Progenitor cell of endocrine pancreas (in vitro differentiated cells): ENCODE measurements at regions not wholly inside any gene's neighbourhood (a gene's known extent, or its start where the extent isn't known, plus 50 kb on each side); places are given as distances from the start of the nearest gene placed in this dataset.

Experiments used
- DNase-seq: peaks from one replicate; pipeline ENCODE4 v3.0.0; 2021; ENCODE audit warnings: low spot score; ENCODE audit not compliant: unreplicated experiment
- H3K27ac Mint-ChIP-seq: 2 replicates; pipeline ENCODE4 v1.8.0; 2021; ENCODE audit warnings: mild to moderate bottlenecking, moderate library complexity, mixed read lengths
- H3K27me3 Mint-ChIP-seq: 2 replicates; pipeline ENCODE4 v1.8.0; 2021; ENCODE audit warnings: mixed read lengths
- H3K36me3 Mint-ChIP-seq: 2 replicates; pipeline ENCODE4 v1.8.0; 2022; ENCODE audit warnings: mixed read lengths; ENCODE audit not compliant: insufficient read depth
- H3K4me1 Mint-ChIP-seq: 2 replicates; pipeline ENCODE4 v1.8.0; 2021; ENCODE audit warnings: low read depth, mixed read lengths
- H3K4me3 Mint-ChIP-seq: 2 replicates; pipeline ENCODE4 v1.8.0; 2021; ENCODE audit warnings: low read depth, mild to moderate bottlenecking, moderate library complexity, mixed read lengths
- H3K9me3 Mint-ChIP-seq: 2 replicates; pipeline ENCODE4 v1.8.0; 2021; ENCODE audit warnings: low read depth, mixed read lengths
- TF ChIP-seq, protein P1 (sequence below): fragments of 200-600 bp; sonication (generic); IDR thresholded peaks from one replicate; pipeline ENCODE4 v1.5.0; 2021; ENCODE audit warnings: antibody characterized with exemption, mild to moderate bottlenecking; ENCODE audit not compliant: unreplicated experiment

- Mint-ChIP-seq H3K27ac (no peak overlapping the region), H3K4me1 (no peaks in the 10 kb centered on the region), H3K27me3 (no peaks in the 10 kb centered on the region), H3K9me3 (no peaks in the 10 kb centered on the region), H3K36me3 (no peaks in the 10 kb centered on the region), H3K4me3 (no peak overlapping the region)
- TF ChIP-seq, protein P1, sequence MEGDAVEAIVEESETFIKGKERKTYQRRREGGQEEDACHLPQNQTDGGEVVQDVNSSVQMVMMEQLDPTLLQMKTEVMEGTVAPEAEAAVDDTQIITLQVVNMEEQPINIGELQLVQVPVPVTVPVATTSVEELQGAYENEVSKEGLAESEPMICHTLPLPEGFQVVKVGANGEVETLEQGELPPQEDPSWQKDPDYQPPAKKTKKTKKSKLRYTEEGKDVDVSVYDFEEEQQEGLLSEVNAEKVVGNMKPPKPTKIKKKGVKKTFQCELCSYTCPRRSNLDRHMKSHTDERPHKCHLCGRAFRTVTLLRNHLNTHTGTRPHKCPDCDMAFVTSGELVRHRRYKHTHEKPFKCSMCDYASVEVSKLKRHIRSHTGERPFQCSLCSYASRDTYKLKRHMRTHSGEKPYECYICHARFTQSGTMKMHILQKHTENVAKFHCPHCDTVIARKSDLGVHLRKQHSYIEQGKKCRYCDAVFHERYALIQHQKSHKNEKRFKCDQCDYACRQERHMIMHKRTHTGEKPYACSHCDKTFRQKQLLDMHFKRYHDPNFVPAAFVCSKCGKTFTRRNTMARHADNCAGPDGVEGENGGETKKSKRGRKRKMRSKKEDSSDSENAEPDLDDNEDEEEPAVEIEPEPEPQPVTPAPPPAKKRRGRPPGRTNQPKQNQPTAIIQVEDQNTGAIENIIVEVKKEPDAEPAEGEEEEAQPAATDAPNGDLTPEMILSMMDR: no peak
- no peak for DNase-seq
Observed at GRCh38 chr5:27275345-27275744, 237.0 kb upstream of the CDH9 start.

DNA sequence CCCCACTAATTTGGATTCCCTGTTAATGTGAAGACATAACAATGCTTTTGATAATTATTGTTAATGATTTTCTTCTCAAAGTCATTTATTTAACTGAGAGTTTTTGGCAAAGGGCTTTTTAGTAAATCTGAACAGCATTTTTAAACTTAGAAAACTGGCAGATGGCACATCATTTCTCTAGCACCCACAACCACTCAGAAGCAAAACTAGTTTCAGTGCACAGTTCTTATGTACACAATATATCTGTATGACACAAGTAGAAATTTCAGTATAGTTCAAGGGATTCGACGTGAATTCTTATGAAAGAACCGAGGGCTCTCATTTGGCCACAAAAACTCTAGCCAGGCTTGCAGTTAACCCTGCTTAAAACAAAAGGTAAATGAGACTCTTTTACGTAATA, 231.4 kb upstream of the CDH9 start:
- H3K27ac Mint-ChIP-seq: no peak overlapping the region
- TF ChIP-seq, protein P1: no peak
- no peaks in the 10 kb centered on the region for H3K9me3 Mint-ChIP-seq
- no peaks in the 10 kb centered on the region for H3K36me3 Mint-ChIP-seq
- DNase-seq: no peak
- no peak overlapping the region for H3K4me3 Mint-ChIP-seq
- no peaks in the 10 kb centered on the region for H3K4me1 Mint-ChIP-seq
- H3K27me3 Mint-ChIP-seq: no peaks in the 10 kb centered on the region

- TF ChIP-seq, protein P1: no peak
- H3K9me3 Mint-ChIP-seq: peaks cover 15% of the 10 kb centered on the region
- H3K4me1 Mint-ChIP-seq: no peaks in the 10 kb centered on the region
- no peak for DNase-seq
- H3K4me3 Mint-ChIP-seq: no peak overlapping the region
- H3K27ac Mint-ChIP-seq: no peak overlapping the region
- no peaks in the 10 kb centered on the region for H3K27me3 Mint-ChIP-seq
- no peaks in the 10 kb centered on the region for H3K36me3 Mint-ChIP-seq
Observed at GRCh38 chr5:27267209-27267824, 228.9 kb upstream of the CDH9 start.

DNA sequence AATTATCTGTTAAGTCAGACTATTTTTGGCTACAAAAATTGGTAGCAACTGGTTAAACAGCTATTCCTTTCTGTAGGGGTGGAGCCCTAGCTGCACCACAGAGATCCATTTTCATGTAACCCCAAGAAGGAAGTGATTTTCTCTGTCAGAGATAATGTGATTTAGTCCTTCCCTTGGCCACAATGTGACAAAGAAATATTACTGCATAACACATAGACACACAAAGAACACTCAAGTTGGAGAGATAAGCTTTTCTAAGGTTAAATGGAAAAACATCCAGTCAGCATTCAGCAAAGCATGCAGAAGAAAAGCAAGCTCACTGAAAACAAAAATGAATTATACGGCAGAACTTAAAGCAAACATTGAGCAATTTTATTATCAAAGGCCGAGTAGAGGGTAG, 227.8 kb upstream of the CDH9 start:
- no peaks in the 10 kb centered on the region for H3K36me3 Mint-ChIP-seq
- no peak overlapping the region for H3K4me3 Mint-ChIP-seq
- H3K9me3 Mint-ChIP-seq: peaks cover 15% of the 10 kb centered on the region
- TF ChIP-seq, protein P1: no peak
- no peak for DNase-seq
- no peaks in the 10 kb centered on the region for H3K4me1 Mint-ChIP-seq
- no peaks in the 10 kb centered on the region for H3K27me3 Mint-ChIP-seq
- H3K27ac Mint-ChIP-seq: no peak overlapping the region

DNA sequence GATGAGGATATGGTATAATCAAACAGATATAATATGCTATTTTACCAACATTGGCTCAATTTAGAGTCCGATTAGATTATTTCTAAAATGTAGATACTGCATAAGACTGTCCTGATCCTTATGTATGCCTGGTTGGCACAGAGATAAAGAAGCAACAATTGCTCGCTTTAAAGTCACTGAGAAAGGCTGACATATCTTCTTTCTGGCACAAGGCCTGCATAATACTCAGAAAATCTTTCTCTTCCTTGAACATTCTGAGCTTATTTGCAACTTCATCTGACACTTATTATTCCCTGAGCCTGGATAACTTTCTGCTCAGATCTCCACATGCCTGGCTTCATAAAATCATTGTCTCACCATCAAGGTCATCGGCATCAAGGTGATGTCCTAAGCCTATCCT, 219.3 kb upstream of the CDH9 start:
- TF ChIP-seq, protein P1: no peak
- Mint-ChIP-seq H3K4me3 (no peak overlapping the region), H3K27me3 (no peaks in the 10 kb centered on the region), H3K27ac (no peak overlapping the region), H3K9me3 (peaks cover 3% of the 10 kb centered on the region), H3K36me3 (no peaks in the 10 kb centered on the region), H3K4me1 (no peaks in the 10 kb centered on the region)
- DNase-seq: no peak
